ENCODE measurements at regions not wholly inside any gene's neighbourhood (a gene's known extent, or its start where the extent isn't known, plus 50 kb on each side); places are given as distances from the start of the nearest gene placed in this dataset.
A peak's percentile ranks its signal among the peaks of the same experiment; 100 is the strongest.
"Not testable (repeated sequence)": the region's sequence is repeated elsewhere in the genome, so short reads cannot be mapped to it uniquely, and the experiment has no call there.

GRCh38 chr3:170814822-170815221 is 55.2 kb downstream of the RPL22L1 start:
- no peak for DNase-seq

GRCh38 chr3:170813266-170813665 is 56.7 kb downstream of the RPL22L1 start:
- no peak for DNase-seq

- DNase-seq = peak; percentile 89
Measured at GRCh38 chr3:170811928-170812591, 57.9 kb downstream of the RPL22L1 start.

- DNase-seq = no peak
Measured at GRCh38 chr3:170811515-170811914, 58.5 kb downstream of the RPL22L1 start.

GRCh38 chr3:170809975-170810357 is 60.0 kb downstream of the RPL22L1 start:
- peak; percentile 44 for DNase-seq

GRCh38 chr3:170809007-170809974 is 60.7 kb downstream of the RPL22L1 start:
- DNase-seq = peak; percentile 84

GRCh38 chr3:170808041-170808440 is 62.0 kb downstream of the RPL22L1 start:
- DNase-seq = no peak

- no peak for DNase-seq
Measured at GRCh38 chr3:170806676-170807075, 63.3 kb downstream of the RPL22L1 start.

- DNase-seq = no peak
Measured at GRCh38 chr3:170806141-170806540, 63.9 kb downstream of the RPL22L1 start.

- not testable (repeated sequence) for DNase-seq
Measured at GRCh38 chr3:170805296-170805695, 64.7 kb downstream of the RPL22L1 start.

- not testable (repeated sequence) for DNase-seq
Measured at GRCh38 chr3:170804634-170805033, 65.4 kb downstream of the RPL22L1 start.

GRCh38 chr3:170804078-170804477 is 65.9 kb downstream of the RPL22L1 start:
- no peak for DNase-seq

GRCh38 chr3:170802164-170803151 is 67.5 kb downstream of the RPL22L1 start:
- no peak for DNase-seq

GRCh38 chr3:170801597-170801996 is 68.4 kb downstream of the RPL22L1 start:
- DNase-seq = no peak

GRCh38 chr3:170800275-170800674 is 69.7 kb downstream of the RPL22L1 start:
- not testable (repeated sequence) for DNase-seq

GRCh38 chr3:170799009-170799408 is 71.0 kb downstream of the RPL22L1 start:
- DNase-seq = no peak

GRCh38 chr3:170797685-170798084 is 72.3 kb downstream of the RPL22L1 start:
- DNase-seq = no peak

- no peak for DNase-seq
Measured at GRCh38 chr3:170792471-170792870, 77.5 kb downstream of the RPL22L1 start.

GRCh38 chr3:170790647-170791046 is 79.3 kb downstream of the RPL22L1 start:
- no peak for DNase-seq

GRCh38 chr3:170787464-170787863 is 82.5 kb downstream of the RPL22L1 start:
- DNase-seq = no peak

- DNase-seq = no peak
Measured at GRCh38 chr3:170785454-170785853, 84.5 kb downstream of the RPL22L1 start.

- DNase-seq = no peak
Measured at GRCh38 chr3:170784406-170784805, 85.6 kb downstream of the RPL22L1 start.

- DNase-seq = no peak
Measured at GRCh38 chr3:170780955-170781354, 89.0 kb downstream of the RPL22L1 start.
